Peyer's patch (tissue), 4 donors: ENCODE measurements at regions not wholly inside any gene's neighbourhood (a gene's known extent, or its start where the extent isn't known, plus 50 kb on each side); places are given as distances from the start of the nearest gene placed in this dataset.

ENCODE experiments used
- POLR2A ChIP-seq, 2 donors: fragments of 450-650 bp; IDR thresholded peaks; one replicate each; pipeline ENCODE4 v1.5.1; 2017; ENCODE audit warnings: antibody characterized with exemption in 2 of 2, mild to moderate bottlenecking in 2 of 2, moderate library complexity in 2 of 2
- TF ChIP-seq, protein P1 (sequence below), 6 experiments: fragments of 450-650 bp in 4 of 6; fragments of 200-600 bp in 2 of 6; sonication (generic) in 1 of 6; IDR thresholded peaks; one replicate each; pipeline ENCODE4 v1.5.1; 2017 to 2019; ENCODE audit warnings: antibody characterized with exemption in 6 of 6, mild to moderate bottlenecking in 3 of 6, moderate library complexity in 1 of 6

- TF ChIP-seq, protein P1, sequence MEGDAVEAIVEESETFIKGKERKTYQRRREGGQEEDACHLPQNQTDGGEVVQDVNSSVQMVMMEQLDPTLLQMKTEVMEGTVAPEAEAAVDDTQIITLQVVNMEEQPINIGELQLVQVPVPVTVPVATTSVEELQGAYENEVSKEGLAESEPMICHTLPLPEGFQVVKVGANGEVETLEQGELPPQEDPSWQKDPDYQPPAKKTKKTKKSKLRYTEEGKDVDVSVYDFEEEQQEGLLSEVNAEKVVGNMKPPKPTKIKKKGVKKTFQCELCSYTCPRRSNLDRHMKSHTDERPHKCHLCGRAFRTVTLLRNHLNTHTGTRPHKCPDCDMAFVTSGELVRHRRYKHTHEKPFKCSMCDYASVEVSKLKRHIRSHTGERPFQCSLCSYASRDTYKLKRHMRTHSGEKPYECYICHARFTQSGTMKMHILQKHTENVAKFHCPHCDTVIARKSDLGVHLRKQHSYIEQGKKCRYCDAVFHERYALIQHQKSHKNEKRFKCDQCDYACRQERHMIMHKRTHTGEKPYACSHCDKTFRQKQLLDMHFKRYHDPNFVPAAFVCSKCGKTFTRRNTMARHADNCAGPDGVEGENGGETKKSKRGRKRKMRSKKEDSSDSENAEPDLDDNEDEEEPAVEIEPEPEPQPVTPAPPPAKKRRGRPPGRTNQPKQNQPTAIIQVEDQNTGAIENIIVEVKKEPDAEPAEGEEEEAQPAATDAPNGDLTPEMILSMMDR (IDR thresholded peaks at IDR 0.05): no peak
- no peak for TF ChIP-seq POLR2A (IDR thresholded peaks at IDR 0.05)
Measured at GRCh38 chr4:96766359-96766758, 926.5 kb downstream of the PDHA2 start.
